ENCODE measurements at regions not wholly inside any gene's neighbourhood (a gene's known extent, or its start where the extent isn't known, plus 50 kb on each side); places are given as distances from the start of the nearest gene placed in this dataset.

DNA sequence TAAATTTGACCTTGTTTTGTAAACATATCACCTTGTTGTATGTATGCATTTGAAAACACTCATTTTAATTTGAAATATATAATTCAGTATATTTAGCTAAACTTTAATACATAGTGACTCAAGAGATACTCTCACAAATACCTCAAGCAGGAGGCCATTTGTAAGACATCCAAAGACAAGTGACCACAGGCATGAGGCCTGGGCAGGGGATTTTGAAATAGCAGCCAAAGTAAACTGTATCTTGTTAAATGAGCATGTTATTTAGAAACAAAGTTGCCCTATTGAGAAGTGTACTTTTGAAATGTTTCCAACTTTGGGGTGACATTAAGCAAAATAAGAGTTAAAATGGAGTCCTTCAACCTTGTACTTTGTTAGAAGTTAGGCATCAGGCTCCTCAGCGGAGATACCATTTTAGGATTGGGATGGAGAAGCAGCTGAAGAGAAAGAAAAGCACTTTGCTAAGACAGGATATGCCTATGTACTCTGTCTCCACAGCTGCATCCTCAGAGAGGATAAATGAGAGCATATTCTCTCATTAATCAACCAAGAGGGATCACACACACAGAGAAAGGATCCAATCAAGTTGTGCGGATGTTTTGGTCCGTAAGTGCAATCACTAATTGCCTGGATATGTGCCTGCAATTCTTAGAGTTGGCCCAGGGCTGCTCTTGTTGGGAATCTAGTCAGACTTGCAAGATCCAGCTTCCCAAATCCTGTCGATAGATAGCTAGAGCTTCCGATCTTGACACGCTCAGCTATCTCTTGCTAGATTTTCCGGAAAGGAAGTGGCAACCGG, 157.5 kb upstream of the HAPLN1 start:
- TF ChIP-seq, protein P1, sequence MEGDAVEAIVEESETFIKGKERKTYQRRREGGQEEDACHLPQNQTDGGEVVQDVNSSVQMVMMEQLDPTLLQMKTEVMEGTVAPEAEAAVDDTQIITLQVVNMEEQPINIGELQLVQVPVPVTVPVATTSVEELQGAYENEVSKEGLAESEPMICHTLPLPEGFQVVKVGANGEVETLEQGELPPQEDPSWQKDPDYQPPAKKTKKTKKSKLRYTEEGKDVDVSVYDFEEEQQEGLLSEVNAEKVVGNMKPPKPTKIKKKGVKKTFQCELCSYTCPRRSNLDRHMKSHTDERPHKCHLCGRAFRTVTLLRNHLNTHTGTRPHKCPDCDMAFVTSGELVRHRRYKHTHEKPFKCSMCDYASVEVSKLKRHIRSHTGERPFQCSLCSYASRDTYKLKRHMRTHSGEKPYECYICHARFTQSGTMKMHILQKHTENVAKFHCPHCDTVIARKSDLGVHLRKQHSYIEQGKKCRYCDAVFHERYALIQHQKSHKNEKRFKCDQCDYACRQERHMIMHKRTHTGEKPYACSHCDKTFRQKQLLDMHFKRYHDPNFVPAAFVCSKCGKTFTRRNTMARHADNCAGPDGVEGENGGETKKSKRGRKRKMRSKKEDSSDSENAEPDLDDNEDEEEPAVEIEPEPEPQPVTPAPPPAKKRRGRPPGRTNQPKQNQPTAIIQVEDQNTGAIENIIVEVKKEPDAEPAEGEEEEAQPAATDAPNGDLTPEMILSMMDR (IDR thresholded peaks at IDR 0.05; ENCODE audit: low read length) = no peak
- no peak for TF ChIP-seq EZH2 (optimal IDR thresholded peaks at IDR 0.05; ENCODE audit: low read depth, low read length)
